GM21526 (cell line): ENCODE measurements at regions not wholly inside any gene's neighbourhood (a gene's known extent, or its start where the extent isn't known, plus 50 kb on each side); places are given as distances from the start of the nearest gene placed in this dataset.

Experiments used
- ATAC-seq: cut with Tn5 transposase; IDR thresholded peaks from one replicate; pipeline ENCODE4 v1.9.1; 2021; ENCODE audit warnings: moderate library complexity; ENCODE audit not compliant: unreplicated experiment, low FRiP score

DNA sequence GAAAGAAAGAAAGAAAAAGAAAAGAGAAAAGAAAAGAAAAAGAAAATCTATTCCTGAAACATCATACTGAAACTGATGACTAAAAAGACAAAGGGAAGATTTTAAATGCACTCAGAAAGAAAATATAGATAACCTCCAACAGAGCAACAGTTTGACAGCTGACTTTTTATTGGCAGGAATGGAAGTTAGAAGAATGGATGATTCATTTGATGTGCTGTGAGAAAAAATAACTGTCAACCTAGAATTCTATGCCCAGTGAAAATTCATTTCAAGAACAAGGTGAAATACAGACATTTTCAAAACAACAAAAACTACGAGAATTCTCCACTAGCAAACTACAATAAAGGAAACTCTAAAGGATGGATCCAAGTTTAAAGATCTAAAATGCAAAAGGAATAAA is 50.5 kb upstream of the HSPA12A start:
- no peak for ATAC-seq

- ATAC-seq: peak; percentile 13
Measured at GRCh38 chr10:116796469-116796868, 52.8 kb upstream of the ENO4 start.

- peak; percentile 88 for ATAC-seq
Measured at GRCh38 chr10:116796910-116797513, 52.3 kb upstream of the ENO4 start.

GRCh38 chr10:116798859-116799258 is 50.4 kb upstream of the ENO4 start:
- no peak for ATAC-seq
